Neural cell (in vitro differentiated cells): ENCODE measurements at regions not wholly inside any gene's neighbourhood (a gene's known extent, or its start where the extent isn't known, plus 50 kb on each side); places are given as distances from the start of the nearest gene placed in this dataset.

Experiments
- CTCF ChIP-seq: fragments of 450-650 bp; IDR thresholded peaks from 2 replicates; pipeline ENCODE4 v1.5.1; 2014; ENCODE audit warnings: antibody characterized with exemption, mild to moderate bottlenecking, moderate library complexity; ENCODE audit not compliant: poor library complexity, severe bottlenecking
- EZH2 ChIP-seq: fragments of 200-600, 300-800 bp; shearing (Covaris generic), sonication (generic); IDR thresholded peaks from 2 replicates; pipeline ENCODE4 v1.6.1; 2014; ENCODE audit warnings: antibody characterized with exemption, low read length, borderline replicate concordance, mild to moderate bottlenecking; ENCODE audit not compliant: insufficient read depth, poor library complexity, severe bottlenecking
- POLR2AphosphoS5 ChIP-seq: IDR thresholded peaks from 2 replicates; pipeline ENCODE4 v1.6.1; 2012
- REST ChIP-seq: IDR thresholded peaks from 2 replicates; pipeline ENCODE4 v1.6.1; 2012; ENCODE audit warnings: borderline replicate concordance
- TAF1 ChIP-seq: IDR thresholded peaks from 2 replicates; pipeline ENCODE4 v1.6.1; 2012; ENCODE audit warnings: low read depth

GRCh38 chr7:106170651-106171050 is 58.5 kb upstream of the SYPL1 start:
- TF ChIP-seq CTCF = no peak
- no peak for TF ChIP-seq POLR2AphosphoS5
- TF ChIP-seq EZH2 = no peak
- no peak for TF ChIP-seq TAF1
- TF ChIP-seq REST = no peak
